GM18907 (cell line): ENCODE measurements at regions not wholly inside any gene's neighbourhood (a gene's known extent, or its start where the extent isn't known, plus 50 kb on each side); places are given as distances from the start of the nearest gene placed in this dataset.
"Not testable (repeated sequence)": the region's sequence is repeated elsewhere in the genome, so short reads cannot be mapped to it uniquely, and the experiment has no call there.

Experiments used
- ATAC-seq: cut with Tn5 transposase; IDR thresholded peaks from one replicate; pipeline ENCODE4 v1.9.1; 2021; ENCODE audit warnings: mild to moderate bottlenecking, moderate library complexity; ENCODE audit not compliant: unreplicated experiment

GRCh38 chr5:1598950-1599737, 75.4 kb upstream of the LPCAT1 start:
- peak; percentile 39 for ATAC-seq

- not testable (repeated sequence) for ATAC-seq
These were observed 73.3 kb upstream of the LPCAT1 start for GRCh38 chr5:1597093-1597473.

GRCh38 chr5:1596462-1597092, 72.8 kb upstream of the LPCAT1 start:
- not testable (repeated sequence) for ATAC-seq

GRCh38 chr5:1594357-1595106, 70.8 kb upstream of the LPCAT1 start:
- ATAC-seq, result peak; percentile 92

- peak; percentile 6 for ATAC-seq
These were observed 70.2 kb upstream of the LPCAT1 start for GRCh38 chr5:1593903-1594356.

GRCh38 chr5:1588071-1588694, 64.4 kb upstream of the LPCAT1 start:
- ATAC-seq, result not testable (repeated sequence)

DNA sequence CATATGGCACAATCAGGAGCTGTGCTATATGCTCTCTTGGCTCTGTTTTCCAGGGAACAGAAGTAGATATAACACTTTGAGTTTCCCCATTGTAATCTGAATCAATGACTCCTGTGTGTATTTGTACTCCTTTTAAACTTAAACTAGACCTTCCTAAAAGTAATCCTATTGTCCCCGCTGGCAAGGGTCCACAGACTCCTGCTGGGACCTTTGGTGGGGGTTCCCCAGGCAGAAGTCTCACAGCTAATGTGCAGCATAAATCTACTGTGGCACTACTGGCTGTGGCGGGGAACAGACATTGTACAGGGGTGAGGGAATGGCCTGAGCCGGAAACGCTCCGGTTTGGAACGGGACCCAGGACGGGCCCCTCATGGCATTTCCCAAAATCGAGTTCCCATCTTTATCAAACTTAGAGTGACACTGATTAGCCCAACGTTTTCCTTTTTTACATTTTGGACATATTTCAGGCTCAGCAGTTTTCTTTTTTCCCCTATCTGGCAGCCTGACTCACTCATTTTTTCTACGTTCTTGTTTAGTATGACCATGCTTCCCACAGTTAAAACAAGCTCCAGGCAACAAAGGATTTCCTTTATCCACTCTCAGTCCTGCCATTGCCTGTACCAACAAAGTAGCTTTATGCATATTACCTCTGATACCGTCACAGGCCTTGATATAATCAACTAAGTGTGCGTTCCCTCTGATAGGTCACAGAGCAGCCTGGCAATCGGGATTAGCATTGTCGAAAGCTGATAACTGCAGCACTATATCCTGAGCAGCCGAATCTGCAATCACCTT, 59.5 kb upstream of the LPCAT1 start:
- not testable (repeated sequence) for ATAC-seq

DNA sequence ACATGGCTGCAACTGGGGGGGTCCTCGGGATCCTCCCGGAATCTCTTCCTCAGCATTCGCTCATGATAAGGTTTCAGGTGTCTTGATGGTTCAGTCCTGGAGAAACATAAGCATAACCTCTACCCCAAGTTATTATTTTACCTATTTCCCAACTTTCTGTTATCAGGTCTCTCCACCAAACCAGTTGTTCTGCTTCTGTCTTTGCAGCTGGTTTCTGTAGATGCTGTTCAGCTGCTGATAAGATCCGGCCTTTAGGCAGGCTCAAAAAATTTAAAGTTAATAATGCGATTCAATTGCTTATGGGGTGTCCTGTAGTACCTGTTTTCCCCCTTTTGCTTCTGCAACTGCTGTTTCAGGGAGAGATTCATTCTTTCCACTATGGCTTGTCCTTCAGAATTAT, 55.6 kb upstream of the LPCAT1 start:
- ATAC-seq, result not testable (repeated sequence)

DNA sequence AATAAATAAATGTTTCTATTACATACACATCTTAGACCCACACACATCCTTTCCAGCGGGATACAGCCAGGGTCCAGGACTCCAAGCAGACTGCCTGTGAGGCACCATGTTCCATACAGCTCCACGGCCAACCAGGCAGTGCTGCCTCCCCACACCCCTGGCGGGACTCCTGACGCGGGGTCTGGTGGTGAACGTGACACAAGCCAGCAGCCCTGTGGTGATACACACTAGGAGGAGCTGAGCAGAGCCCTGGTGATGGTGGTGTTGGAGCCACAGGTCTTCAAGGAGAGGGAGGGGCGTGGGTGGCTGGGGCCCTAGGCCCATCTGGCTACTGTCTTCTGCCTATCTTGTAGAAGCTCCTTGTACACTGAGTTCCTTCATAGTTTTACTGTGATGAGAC, 53.1 kb upstream of the LPCAT1 start:
- not testable (repeated sequence) for ATAC-seq

DNA sequence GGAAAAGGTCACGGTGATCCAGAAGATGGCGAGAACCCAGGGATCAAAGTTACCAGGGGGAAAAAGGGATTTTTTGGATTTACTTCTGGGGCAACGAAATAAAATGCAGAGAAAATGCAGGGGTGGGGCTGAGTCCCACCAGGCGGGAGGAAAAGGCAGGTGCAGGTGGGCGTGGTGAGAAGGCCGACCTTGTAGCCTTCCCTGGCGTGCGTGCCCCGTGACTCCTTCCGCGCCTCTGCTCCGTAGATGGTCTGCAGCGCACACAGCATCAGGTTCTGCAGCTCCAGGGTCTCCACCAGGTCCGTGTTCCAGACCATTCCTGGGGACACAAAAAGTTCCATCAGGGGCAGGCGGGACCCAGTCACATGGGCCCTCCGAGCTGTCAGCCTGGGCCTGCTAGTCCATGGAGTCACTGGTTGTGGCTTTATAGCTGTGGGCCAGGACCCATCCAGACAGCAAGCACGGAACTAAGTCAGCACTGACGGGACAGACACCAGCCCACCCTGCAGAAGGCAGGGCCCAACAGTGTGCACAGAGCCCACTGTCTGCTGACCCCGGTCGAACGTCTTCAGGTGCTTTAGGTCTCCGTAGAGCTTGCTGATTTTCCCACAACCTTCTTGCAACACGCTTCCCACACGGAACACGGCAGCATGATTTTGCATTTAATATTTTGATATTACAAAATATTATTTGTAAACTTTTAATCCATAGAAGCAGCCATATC, 52.4 kb upstream of the LPCAT1 start:
- not testable (repeated sequence) for ATAC-seq

GRCh38 chr5:1575491-1575890, 51.7 kb upstream of the LPCAT1 start:
- ATAC-seq, result not testable (repeated sequence)

DNA sequence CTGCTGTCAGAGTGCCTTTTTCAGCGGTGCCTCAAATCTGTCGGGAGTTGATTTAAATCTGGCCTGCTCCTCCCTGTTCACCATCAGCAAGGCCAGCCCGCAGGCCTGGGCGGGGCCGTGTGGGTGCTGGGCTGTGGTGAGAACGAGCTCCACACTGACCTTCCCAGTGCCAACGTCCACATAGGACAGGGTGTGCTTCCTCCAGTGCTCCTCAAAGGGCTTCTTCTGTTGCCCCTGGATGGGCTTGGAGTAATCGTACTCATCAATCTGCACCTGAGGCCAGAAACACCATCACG, 50.2 kb upstream of the LPCAT1 start:
- ATAC-seq, result not testable (repeated sequence)

DNA sequence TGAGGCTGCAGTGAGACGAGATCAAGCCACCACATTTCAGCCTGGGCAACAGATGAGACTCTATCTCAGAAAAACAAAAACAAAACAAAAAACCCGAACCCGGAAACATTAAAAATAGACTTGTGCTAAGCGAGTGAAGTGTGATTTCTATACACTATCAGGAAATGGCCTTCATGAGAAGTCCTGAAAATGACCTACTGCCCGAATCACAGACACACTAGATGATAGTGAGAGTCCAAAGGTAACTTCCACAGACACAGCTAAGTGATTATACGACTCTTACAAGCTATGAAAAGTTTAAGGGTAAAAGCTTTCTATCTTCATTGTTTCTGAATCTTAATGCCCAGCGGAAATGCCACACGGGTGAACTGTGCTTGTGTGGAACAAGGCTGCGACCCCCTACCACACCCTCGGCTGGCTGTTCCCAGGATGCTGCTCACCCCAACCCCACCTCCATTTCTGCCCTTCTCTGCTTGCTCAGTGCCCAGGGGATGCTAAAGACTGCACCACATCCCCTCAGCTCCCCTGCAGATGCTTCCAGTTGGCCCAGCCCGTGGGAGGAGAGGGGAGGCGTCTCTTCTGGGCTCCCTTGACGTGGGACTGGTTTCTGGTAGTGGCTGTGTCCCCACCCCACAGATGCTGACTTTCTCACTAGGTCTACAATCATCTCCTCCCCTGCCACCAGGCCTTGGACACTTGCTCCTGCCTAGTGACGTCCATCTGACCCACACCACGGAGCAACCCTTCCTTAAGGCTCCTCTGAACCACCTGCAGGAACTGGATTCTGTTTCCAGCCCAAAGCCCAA, 49.7 kb upstream of the LPCAT1 start:
- not testable (repeated sequence) for ATAC-seq
